GM12875 (cell line): ENCODE measurements at regions not wholly inside any gene's neighbourhood (a gene's known extent, or its start where the extent isn't known, plus 50 kb on each side); places are given as distances from the start of the nearest gene placed in this dataset.

Experiments used
- H3K4me3 ChIP-seq: one replicate; pipeline ENCODE4 v1.5.1; 2011; ENCODE audit warnings: low read depth, low read length, control low read depth
- TF ChIP-seq, protein P1 (sequence below): IDR thresholded peaks from 2 replicates; pipeline ENCODE4 v1.5.1; 2011; ENCODE audit warnings: low read depth, mild to moderate bottlenecking, control low read depth, inconsistent platforms, low read length, moderate library complexity, borderline replicate concordance; ENCODE audit not compliant: insufficient read depth

DNA sequence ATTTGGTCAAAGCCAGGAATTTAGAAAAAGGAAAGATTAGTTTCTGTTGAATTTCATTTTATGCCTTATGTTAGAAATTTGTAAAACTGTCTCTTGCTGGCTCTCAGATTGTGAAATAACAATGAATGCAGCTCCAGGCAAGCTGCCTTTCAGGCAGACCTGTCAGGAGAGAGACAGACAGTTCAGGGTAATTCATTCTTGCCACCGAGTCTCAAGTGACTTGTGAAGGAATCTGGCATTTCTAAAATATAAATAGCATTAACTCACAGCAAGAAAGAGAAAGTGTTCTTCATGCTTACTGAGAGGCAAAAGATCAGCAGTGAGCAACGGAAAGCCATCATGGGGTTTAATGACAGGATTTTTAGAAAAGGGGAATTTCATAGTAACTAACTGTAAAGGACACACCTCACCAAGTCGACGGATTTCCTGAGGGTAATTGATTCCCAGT, 442.3 kb upstream of the AKR1E2 start:
- TF ChIP-seq, protein P1, sequence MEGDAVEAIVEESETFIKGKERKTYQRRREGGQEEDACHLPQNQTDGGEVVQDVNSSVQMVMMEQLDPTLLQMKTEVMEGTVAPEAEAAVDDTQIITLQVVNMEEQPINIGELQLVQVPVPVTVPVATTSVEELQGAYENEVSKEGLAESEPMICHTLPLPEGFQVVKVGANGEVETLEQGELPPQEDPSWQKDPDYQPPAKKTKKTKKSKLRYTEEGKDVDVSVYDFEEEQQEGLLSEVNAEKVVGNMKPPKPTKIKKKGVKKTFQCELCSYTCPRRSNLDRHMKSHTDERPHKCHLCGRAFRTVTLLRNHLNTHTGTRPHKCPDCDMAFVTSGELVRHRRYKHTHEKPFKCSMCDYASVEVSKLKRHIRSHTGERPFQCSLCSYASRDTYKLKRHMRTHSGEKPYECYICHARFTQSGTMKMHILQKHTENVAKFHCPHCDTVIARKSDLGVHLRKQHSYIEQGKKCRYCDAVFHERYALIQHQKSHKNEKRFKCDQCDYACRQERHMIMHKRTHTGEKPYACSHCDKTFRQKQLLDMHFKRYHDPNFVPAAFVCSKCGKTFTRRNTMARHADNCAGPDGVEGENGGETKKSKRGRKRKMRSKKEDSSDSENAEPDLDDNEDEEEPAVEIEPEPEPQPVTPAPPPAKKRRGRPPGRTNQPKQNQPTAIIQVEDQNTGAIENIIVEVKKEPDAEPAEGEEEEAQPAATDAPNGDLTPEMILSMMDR: no peak

DNA sequence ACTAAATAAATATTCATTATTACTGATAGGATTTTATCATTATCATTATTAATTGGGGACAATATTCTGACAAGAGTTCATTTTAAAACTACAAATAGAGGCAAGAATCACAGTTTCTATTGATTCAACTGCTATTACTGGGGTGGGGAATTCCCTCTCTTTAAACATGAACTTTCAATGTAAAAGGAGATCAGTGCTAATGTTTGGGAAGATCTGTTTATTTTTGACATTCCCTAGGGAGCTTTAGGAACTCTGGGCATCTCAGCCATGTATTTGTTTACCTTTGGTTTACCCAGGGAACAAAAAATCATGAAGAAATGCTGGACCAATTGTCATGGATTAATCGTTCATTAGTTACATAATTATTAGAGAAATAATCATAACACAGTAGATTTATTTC, 443.2 kb upstream of the AKR1E2 start:
- no peak overlapping the region for H3K4me3 ChIP-seq
- TF ChIP-seq, protein P1: no peak

More for the DNA sequence above, 442.3 kb upstream of the AKR1E2 start:
- no peak overlapping the region for H3K4me3 ChIP-seq

DNA sequence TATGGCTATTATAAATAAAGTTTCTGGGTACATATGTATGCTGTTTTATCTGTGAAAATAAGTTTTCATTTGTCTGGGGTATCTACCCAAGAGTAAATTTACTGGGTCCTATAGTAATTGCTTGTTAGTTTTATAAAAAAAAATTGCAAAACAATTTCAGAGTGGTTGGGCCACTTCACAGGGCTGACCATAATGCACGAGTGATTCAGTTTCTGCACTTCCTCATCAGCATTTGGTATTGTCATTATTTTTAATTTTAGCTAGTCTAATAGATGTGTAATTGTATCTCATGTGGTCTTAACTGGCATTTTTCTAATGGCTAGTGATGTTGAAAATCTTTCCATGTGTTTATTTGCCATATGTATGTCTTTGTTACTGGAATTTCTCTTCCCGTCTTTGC, 452.4 kb upstream of the AKR1E2 start:
- no peak overlapping the region for H3K4me3 ChIP-seq
- TF ChIP-seq, protein P1: no peak

DNA sequence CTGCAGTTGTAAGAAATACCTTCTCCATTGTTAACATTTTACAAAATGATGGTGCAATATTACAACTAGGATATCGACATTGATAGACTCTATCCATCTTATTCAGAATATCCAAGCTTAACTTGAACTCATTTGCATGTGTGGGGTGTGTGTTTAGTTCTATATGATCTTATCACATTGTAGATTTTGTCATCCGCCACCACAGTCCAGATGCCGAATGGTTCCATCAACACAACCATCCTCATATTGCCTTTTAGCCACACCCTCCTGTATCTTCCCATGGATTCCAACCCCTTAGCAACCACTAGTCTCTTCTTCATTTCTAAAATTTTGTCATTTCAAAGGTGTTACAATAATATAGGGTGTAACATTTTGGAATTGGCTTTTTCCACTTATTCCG, 452.9 kb upstream of the AKR1E2 start:
- H3K4me3 ChIP-seq: no peak overlapping the region
- TF ChIP-seq, protein P1: no peak

DNA sequence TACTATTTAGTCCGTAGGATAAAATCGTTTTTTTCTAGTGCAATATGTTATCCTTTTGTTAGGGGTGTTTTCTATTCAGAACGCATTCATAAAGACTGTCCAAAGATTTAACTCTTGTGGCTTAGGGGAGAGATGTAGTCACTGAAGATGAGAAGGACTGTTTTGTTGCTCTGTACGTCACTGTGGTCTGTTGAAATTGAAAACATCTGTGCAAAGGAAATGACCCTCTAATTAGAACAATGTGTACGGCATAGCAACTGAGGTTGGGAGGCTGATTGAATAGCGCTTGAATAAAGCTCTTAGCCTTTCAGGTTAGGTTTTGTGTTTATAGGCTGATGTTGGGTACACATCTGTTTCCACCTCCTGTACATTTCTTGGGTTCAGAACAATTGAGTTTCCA, 453.4 kb upstream of the AKR1E2 start:
- TF ChIP-seq, protein P1: no peak
- H3K4me3 ChIP-seq: no peak overlapping the region

DNA sequence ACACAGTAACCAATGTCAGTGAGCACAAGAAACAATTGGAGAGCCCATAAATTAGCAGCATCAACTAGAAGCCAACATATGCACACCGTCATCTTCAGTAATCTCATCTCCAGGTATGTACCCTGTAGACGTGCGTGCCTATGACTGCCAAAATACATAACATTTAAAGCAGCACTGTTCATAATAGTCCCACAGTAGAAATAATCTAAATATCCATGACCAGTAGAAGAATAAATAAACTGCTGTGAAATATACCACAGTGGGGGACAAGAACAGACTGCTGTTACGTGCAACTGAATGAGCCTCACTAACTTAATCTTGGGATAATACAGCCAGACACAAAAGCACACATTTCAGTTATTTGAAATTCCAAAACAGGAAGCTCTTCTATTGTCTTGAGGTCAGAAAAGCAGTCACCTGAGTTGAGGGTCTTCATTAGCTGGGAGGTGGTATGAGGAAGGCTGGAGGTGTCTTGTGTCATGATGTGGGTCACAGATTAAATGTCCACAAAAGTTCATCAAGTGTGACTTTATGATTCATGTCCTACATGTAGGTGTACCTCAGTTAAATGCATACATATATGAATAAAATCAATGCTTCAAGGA, 454.2 kb upstream of the AKR1E2 start:
- TF ChIP-seq, protein P1: no peak
- H3K4me3 ChIP-seq: no peak overlapping the region

DNA sequence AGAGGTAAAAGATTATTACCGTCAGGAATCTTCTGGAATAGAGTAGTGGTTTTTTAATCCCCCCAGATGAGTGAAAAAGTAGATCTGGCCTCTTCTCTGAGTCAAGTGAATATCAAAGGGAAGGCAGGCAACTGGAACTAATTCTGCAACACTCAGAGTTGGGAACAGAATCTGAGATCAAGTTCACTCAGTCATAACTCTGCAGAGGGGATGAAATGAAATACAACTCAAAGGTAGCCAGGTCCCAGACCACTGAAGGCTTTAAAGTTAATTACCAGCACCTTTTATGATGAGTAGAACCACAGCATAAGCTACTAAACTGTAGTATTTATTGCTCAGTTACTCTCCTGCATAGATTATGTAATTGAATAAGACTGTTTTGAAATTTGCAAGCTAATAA, 455.6 kb upstream of the AKR1E2 start:
- TF ChIP-seq, protein P1: no peak

More for the DNA sequence above, 455.6 kb upstream of the AKR1E2 start:
- H3K4me3 ChIP-seq: no peak overlapping the region
